Superior temporal gyrus (tissue), 1 donor: ENCODE measurements at regions not wholly inside any gene's neighbourhood (a gene's known extent, or its start where the extent isn't known, plus 50 kb on each side); places are given as distances from the start of the nearest gene placed in this dataset.
"Not testable (repeated sequence)": the region's sequence is repeated elsewhere in the genome, so short reads cannot be mapped to it uniquely, and the experiment has no call there.

ENCODE experiments used
- DNase-seq: peaks from one replicate; pipeline ENCODE4 v3.0.0-alpha.2; 2016; ENCODE audit errors: extremely low spot score

GRCh38 chr9:16052757-16053530 lies 500.1 kb downstream of the CCDC171 start:
- no peak for DNase-seq

GRCh38 chr9:16057541-16057940 lies 504.7 kb downstream of the CCDC171 start:
- DNase-seq, result no peak

- DNase-seq, result no peak
Observed at GRCh38 chr9:16058131-16058549, 505.3 kb downstream of the CCDC171 start.

GRCh38 chr9:16060436-16061129 lies 507.7 kb downstream of the CCDC171 start:
- no peak for DNase-seq

- no peak for DNase-seq
Observed at GRCh38 chr9:16062542-16063240, 509.8 kb downstream of the CCDC171 start.

- DNase-seq, result no peak
Observed at GRCh38 chr9:16063241-16063591, 510.4 kb downstream of the CCDC171 start.

GRCh38 chr9:16064771-16065170 lies 511.9 kb downstream of the CCDC171 start:
- DNase-seq, result no peak

- DNase-seq, result not testable (repeated sequence)
Observed at GRCh38 chr9:16066201-16066600, 513.4 kb downstream of the CCDC171 start.

- no peak for DNase-seq
Observed at GRCh38 chr9:16068476-16068875, 515.6 kb downstream of the CCDC171 start.

- no peak for DNase-seq
Observed at GRCh38 chr9:16069249-16069648, 516.4 kb downstream of the CCDC171 start.

- no peak for DNase-seq
Observed at GRCh38 chr9:16069671-16070454, 517.0 kb downstream of the CCDC171 start.

GRCh38 chr9:16070455-16071145 lies 517.8 kb downstream of the CCDC171 start:
- DNase-seq, result no peak

- DNase-seq, result no peak
Observed at GRCh38 chr9:16071400-16071799, 518.6 kb downstream of the CCDC171 start.

GRCh38 chr9:16074963-16075362 lies 522.1 kb downstream of the CCDC171 start:
- no peak for DNase-seq

- no peak for DNase-seq
Observed at GRCh38 chr9:16075696-16076095, 522.9 kb downstream of the CCDC171 start.

- DNase-seq, result no peak
Observed at GRCh38 chr9:16076511-16076910, 523.7 kb downstream of the CCDC171 start.

GRCh38 chr9:16082796-16083195 lies 530.0 kb downstream of the CCDC171 start:
- no peak for DNase-seq

GRCh38 chr9:16085167-16085726 lies 532.4 kb downstream of the CCDC171 start:
- no peak for DNase-seq

GRCh38 chr9:16090907-16091629 lies 538.2 kb downstream of the CCDC171 start:
- no peak for DNase-seq
